A673 (cell line): ENCODE measurements at regions not wholly inside any gene's neighbourhood (a gene's known extent, or its start where the extent isn't known, plus 50 kb on each side); places are given as distances from the start of the nearest gene placed in this dataset.

ENCODE experiments used
- CTCF ChIP-seq: fragments of 300-800, 200-600 bp; sonication (generic); conservative IDR thresholded peaks from 2 replicates; pipeline ENCODE4 v1.5.1; 2017; ENCODE audit warnings: low read depth, mild to moderate bottlenecking, antibody characterized with exemption, low read length, moderate library complexity, mixed read lengths
- EZH2 ChIP-seq: fragments of 200-600 bp; sonication (generic); IDR thresholded peaks from 2 replicates; pipeline ENCODE4 v1.6.1; 2017; ENCODE audit warnings: borderline replicate concordance, low read depth, mild to moderate bottlenecking, mixed read lengths, antibody characterized with exemption, low read length; ENCODE audit not compliant: poor library complexity, severe bottlenecking

GRCh38 chrX:125769628-125770027 is 396.5 kb downstream of the DCAF12L2 start:
- no peak for TF ChIP-seq CTCF
- no peak for TF ChIP-seq EZH2
